Ectodermal cell (in vitro differentiated cells): ENCODE measurements at regions not wholly inside any gene's neighbourhood (a gene's known extent, or its start where the extent isn't known, plus 50 kb on each side); places are given as distances from the start of the nearest gene placed in this dataset.

Source experiments
- H3K27ac ChIP-seq: 2 replicates; pipeline ENCODE4 v1.7.0; 2013; ENCODE audit warnings: mild to moderate bottlenecking, low read depth, low read length; ENCODE audit not compliant: insufficient read depth, poor library complexity, severe bottlenecking
- H3K27me3 ChIP-seq: 2 replicates; pipeline ENCODE4 v1.7.0; 2013; ENCODE audit warnings: mild to moderate bottlenecking, low read length; ENCODE audit not compliant: insufficient read depth, control insufficient read depth, poor library complexity, severe bottlenecking
- H3K36me3 ChIP-seq: one replicate; pipeline ENCODE4 v1.7.0; 2013; ENCODE audit warnings: low read length; ENCODE audit not compliant: control insufficient read depth, insufficient read depth
- H3K4me1 ChIP-seq: one replicate; pipeline ENCODE4 v1.7.0; 2013; ENCODE audit warnings: low read length; ENCODE audit not compliant: control insufficient read depth, insufficient read depth
- H3K4me3 ChIP-seq: 2 replicates; pipeline ENCODE4 v1.7.0; 2013; ENCODE audit warnings: low read depth, low read length, control low read depth; ENCODE audit not compliant: insufficient read depth
- H3K9me3 ChIP-seq: 2 replicates; pipeline ENCODE4 v1.7.0; 2013; ENCODE audit warnings: mild to moderate bottlenecking, low read length, moderate library complexity; ENCODE audit not compliant: control insufficient read depth
- WGBS, 2 experiments: methylation state at CpG; one replicate each; pipeline ENCODE4 v1.1.7; 2013; ENCODE audit warnings: missing lambda C conversion rate in 2 of 2; 5-methylcytosine and 5-hydroxymethylcytosine counted together

DNA sequence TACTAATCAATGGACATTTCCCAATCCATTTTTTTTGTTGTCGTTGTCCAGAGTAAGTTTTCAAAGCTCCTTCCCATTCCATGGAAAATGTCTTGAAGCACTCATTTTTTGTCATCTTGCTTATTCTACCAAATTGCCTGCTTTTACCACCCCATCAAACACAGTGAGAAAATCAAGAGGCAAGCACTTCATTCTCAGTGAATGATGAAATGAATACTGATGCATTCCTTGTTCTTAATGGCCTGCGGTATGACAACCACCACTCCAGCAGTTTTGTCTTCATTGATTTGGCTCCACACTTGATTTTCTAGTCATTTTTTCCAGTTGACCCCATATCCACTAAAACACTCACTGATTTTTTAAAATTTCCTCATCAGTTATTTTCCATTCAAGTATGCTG lies 193.5 kb upstream of the ANKH start:
- Histone ChIP-seq H3K4me1 (no peaks in the 10 kb centered on the region), H3K9me3 (no peaks in the 10 kb centered on the region), H3K36me3 (no peaks in the 10 kb centered on the region), H3K27me3 (no peaks in the 10 kb centered on the region), H3K4me3 (no peak overlapping the region), H3K27ac (no peak overlapping the region)
- 91 to 96% methylated on average over 2 of the region's 2 CpGs for WGBS, 2 experiments

DNA sequence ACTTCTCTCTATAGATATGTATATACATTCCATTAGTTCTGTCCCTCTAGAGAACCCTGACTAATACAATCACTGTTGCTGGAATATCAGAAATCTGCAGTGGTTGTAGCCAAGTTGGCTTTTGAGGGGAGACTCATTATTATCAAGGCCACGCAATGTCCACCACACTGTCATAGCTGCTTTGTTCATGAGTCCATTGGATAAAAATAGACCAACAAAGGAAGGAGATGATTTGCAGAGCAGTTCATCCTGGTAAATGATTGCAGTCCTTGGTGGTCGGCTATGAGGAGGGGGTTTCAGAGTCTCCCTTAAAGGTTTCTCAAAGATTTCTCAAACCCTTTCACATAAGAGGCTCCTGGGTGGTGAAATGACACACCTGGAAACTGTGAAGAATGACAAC lies 192.8 kb upstream of the ANKH start:
- Histone ChIP-seq H3K4me1 (no peaks in the 10 kb centered on the region), H3K9me3 (no peaks in the 10 kb centered on the region), H3K4me3 (no peak overlapping the region), H3K36me3 (no peaks in the 10 kb centered on the region), H3K27ac (no peak overlapping the region), H3K27me3 (no peaks in the 10 kb centered on the region)
- 91 to 94% methylated on average over 1 to 2 of the region's 2 CpGs for WGBS, 2 experiments

DNA sequence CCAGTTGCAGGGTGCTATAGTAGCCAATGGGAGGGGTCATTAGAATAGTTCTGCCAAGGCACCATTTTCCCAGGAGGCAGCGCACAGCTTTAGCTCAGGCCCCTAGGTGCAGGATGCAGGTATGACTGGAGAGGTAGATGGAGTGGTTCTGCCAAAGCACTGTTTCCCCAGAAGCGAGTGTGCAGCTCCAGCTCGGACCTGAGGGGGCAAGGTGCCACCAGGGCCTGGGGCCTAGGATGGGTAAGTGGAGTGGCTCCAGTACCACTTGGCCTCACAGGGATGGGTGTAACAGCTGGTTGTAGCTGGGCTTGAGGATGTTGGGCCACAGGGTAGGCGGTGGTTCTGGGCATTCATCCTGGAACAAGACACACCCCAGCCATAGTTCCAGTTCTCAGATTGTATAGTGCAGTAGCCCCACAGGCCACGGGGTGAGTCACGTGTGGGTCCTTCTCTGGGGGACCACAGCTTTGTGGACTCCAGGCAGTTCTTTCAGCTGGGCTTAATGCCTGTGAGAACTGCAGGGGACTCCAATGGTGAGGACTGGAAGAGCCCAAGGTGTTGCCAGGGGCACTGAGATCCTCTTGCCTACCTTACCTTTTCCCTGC lies 185.5 kb upstream of the ANKH start:
- Histone ChIP-seq H3K36me3 (no peaks in the 10 kb centered on the region), H3K9me3 (no peaks in the 10 kb centered on the region), H3K4me1 (no peaks in the 10 kb centered on the region), H3K27me3 (no peaks in the 10 kb centered on the region), H3K4me3 (no peak overlapping the region), H3K27ac (no peak overlapping the region)
- WGBS, 2 experiments, result 93 to 96% methylated on average over 6 of the region's 6 CpGs

DNA sequence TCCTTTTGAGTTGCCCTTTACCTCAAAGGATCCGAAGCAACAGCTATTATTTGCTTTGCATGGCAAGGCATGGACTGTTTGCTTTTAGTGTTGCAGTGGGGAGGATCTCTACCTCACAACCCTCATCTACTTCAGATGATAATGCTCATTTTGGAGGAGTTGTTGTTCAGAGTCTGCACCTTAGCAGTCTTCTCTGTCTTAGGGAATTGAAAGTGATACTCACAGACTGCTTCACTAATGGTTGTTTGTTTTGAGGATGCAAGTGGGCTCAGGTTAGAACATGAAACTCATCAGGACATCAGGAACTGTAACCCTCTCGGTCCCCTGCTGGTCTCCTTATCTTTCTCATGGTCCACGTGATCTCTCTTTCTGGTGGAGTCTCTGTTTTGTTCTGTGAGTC lies 172.9 kb upstream of the ANKH start:
- Histone ChIP-seq H3K27me3 (no peaks in the 10 kb centered on the region), H3K4me3 (no peak overlapping the region), H3K36me3 (no peaks in the 10 kb centered on the region), H3K9me3 (no peaks in the 10 kb centered on the region), H3K27ac (no peak overlapping the region), H3K4me1 (no peaks in the 10 kb centered on the region)
- 82 to 88% methylated on average over 2 to 3 of the region's 3 CpGs for WGBS, 2 experiments

DNA sequence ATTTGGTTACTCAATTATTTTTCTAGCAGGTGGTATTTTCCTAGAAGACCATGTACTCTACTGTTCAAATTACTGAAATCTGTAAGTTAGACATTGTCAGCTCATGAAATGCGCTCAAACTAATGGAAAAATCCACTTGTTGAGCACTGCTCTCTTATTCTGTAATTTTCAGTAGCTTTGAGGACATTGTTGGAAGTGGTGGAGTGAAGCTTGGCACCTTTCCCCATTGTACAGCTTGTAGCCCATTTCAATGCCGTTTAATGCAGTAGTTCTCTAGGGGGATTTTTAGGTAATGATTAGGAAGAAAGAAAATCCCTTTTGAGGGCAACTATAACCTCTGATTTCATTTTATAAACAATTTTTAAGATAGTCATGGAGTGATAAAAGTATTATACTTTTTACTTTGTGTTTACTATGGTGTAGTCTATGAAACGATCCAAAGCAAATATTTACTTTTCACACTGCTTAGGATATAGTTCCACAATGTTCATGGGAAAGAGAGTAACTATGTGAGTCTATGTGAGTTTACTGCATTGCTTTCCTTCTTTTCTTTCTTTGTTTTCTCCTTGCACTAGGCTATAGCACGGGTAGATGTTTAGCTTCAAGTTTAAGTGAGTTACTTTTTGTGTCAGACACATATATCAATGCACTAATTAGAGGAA lies 165.8 kb upstream of the ANKH start:
- 96 to 100% methylated on average over 1 to 3 of the region's 4 CpGs for WGBS, 2 experiments
- Histone ChIP-seq H3K9me3 (no peaks in the 10 kb centered on the region), H3K36me3 (no peaks in the 10 kb centered on the region)

DNA sequence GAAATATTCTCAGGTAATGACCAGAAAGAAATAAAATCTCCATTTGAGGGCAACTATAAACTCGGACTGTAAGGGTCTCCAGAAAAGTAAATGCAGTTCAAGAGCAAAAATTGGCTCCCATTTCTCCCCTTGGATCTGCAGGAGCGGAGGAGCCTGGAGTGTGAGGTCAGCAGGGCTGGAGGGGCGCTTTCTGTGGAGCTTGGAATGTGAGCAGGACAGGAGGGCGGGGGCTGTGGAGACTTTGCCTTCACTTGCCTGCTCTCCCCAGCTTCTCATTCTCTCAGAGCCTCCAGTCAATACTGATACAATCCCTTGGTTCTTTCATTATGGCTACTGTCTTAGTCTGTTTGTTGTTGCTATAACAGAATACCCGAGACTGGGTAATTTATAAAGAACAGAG lies 162.8 kb upstream of the ANKH start:
- Histone ChIP-seq H3K4me1 (no peaks in the 10 kb centered on the region), H3K27ac (no peak overlapping the region), H3K4me3 (no peak overlapping the region), H3K9me3 (no peaks in the 10 kb centered on the region), H3K27me3 (no peaks in the 10 kb centered on the region), H3K36me3 (no peaks in the 10 kb centered on the region)
- 82 to 86% methylated on average over 5 of the region's 5 CpGs for WGBS, 2 experiments

More for the DNA sequence above, 165.8 kb upstream of the ANKH start:
- Histone ChIP-seq H3K4me1 (no peaks in the 10 kb centered on the region), H3K27ac (no peak overlapping the region), H3K4me3 (no peak overlapping the region), H3K27me3 (no peaks in the 10 kb centered on the region)

DNA sequence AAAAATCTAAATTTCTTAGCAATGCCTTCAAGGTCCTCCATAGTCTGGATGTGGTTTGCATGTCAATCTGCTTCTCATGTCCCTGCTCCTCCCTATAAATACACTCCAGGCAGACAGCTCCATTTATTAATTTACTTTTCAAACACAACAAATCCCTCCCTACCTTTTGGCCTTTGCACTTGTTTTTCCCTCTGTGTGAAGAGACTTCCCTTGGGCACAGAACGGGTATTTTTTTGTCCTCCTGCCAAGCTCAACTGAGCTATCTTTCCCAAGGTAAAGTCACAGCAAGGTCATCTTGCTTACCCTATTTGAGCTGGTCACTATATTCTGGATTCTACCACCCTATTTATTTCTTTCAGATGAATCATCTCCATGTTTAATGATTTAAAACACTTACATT lies 159.6 kb upstream of the ANKH start:
- no peak overlapping the region for H3K4me3 ChIP-seq
- no peaks in the 10 kb centered on the region for H3K9me3 ChIP-seq
- H3K27me3 ChIP-seq, result no peaks in the 10 kb centered on the region
- H3K36me3 ChIP-seq, result no peaks in the 10 kb centered on the region
- no peaks in the 10 kb centered on the region for H3K4me1 ChIP-seq
- WGBS, 2 experiments, result 89 to 93% methylated on average over 1 of the region's 1 CpG
- H3K27ac ChIP-seq, result no peak overlapping the region

DNA sequence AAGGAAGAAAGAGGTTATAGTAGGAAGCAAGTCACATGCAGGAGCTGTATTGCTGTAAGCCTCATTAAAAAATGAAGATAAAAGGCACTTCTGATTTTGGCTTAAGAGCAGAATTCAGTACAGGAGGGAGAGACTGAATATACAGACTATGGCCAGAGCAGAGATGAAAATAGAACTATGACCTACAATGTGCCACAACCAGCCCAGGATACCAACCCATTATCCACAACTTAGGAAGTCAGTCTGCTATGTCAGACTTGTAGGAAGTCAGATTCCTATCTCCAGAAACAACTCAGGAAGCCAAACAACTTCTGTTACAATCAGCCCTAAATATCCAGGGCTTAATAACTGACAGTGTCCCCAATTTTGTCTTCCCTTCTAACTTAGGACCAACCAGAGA lies 156.2 kb upstream of the ANKH start:
- H3K4me1 ChIP-seq, result no peaks in the 10 kb centered on the region
- no peaks in the 10 kb centered on the region for H3K36me3 ChIP-seq
- no peaks in the 10 kb centered on the region for H3K9me3 ChIP-seq
- H3K27ac ChIP-seq, result no peak overlapping the region
- H3K4me3 ChIP-seq, result no peak overlapping the region
- H3K27me3 ChIP-seq, result no peaks in the 10 kb centered on the region

DNA sequence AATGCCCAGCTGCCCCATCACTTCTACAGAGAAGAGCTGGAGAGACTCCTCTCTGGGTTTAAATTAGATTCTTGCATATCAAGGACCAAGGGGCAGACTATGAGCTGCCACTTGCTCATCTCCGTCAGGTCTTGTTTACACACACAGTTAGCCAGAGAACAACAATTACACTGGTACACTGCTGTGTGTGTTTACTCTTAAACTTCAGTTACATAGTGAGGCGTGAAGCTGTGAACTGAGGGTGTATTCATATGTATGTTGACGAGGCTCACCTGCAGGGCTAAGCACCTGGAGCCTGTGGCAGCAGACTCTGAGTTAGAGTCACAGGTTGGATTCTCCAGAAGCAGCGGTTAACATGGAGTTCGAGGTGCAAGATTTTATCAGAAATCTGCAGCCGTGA lies 155.4 kb upstream of the ANKH start:
- H3K27me3 ChIP-seq, result no peaks in the 10 kb centered on the region
- no peak overlapping the region for H3K27ac ChIP-seq
- H3K9me3 ChIP-seq, result no peaks in the 10 kb centered on the region
- H3K4me1 ChIP-seq, result no peaks in the 10 kb centered on the region
- WGBS, 2 experiments, result 57 to 61% methylated on average over 6 of the region's 6 CpGs
- no peak overlapping the region for H3K4me3 ChIP-seq
- H3K36me3 ChIP-seq, result no peaks in the 10 kb centered on the region

DNA sequence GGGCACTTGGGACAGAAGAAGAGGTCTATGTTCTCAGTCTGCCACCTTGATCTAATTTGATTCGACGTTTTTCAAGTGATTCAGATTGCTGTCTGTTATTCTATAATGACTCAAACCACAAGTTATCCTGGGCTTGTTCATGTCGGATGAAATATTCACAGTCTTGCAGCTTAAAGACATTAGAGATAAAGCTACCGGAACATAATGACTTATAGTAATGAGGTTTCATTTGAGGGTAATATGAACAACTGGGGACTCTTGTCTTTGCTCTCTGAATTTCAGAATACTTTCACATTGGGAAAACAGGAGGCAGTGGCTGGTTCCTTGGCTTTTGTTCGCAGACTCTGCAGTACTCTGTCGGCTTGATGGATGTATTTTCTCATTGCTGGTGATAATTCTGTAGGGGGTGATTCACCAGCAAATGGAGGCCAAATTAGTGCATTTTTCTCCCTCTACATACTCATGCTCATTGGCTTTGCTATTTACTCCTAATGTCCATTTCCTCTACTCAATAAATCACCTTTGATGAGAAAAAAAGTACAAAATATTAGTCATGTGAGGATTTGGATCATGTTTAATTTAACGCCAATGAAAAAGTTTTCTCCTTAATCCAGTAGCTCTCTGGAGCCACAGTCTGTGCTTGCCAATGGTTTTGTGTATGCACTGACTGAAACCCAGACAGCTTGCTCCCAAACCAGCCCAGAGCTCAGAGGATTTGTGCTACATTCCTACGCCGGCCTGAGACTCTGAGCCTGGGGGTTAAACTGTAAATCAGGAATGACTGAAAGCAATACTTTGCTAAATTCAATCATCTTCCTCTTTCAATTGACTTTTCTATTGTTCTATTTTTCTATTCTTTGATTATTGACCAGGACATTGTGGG lies 154.7 kb upstream of the ANKH start:
- WGBS, 2 experiments, result 84 to 88% methylated on average over 9 of the region's 9 CpGs
- H3K27me3 ChIP-seq, result no peaks in the 10 kb centered on the region
- H3K4me3 ChIP-seq, result no peak overlapping the region
- H3K4me1 ChIP-seq, result no peaks in the 10 kb centered on the region
- no peaks in the 10 kb centered on the region for H3K9me3 ChIP-seq
- H3K36me3 ChIP-seq, result no peaks in the 10 kb centered on the region
- no peak overlapping the region for H3K27ac ChIP-seq
